Neuronal stem cell (in vitro differentiated cells): ENCODE measurements at regions not wholly inside any gene's neighbourhood (a gene's known extent, or its start where the extent isn't known, plus 50 kb on each side); places are given as distances from the start of the nearest gene placed in this dataset.
A peak's percentile ranks its signal among the peaks of the same experiment; 100 is the strongest.

Experiments used
- DNase-seq: peaks from one replicate; pipeline ENCODE4 v3.0.0-alpha.2; 2013; ENCODE audit warnings: low spot score
- H2AFZ ChIP-seq: one replicate; pipeline ENCODE4 v1.6.1; 2013; ENCODE audit warnings: mild to moderate bottlenecking, low read length, inconsistent platforms
- H2AK5ac ChIP-seq: 2 replicates; pipeline ENCODE4 v1.6.1; 2013; ENCODE audit warnings: low read depth, mild to moderate bottlenecking, inconsistent platforms, low read length, moderate library complexity, mixed read lengths
- H2BK120ac ChIP-seq: 2 replicates; pipeline ENCODE4 v1.6.1; 2013; ENCODE audit warnings: low read depth, mild to moderate bottlenecking, inconsistent platforms, low read length, moderate library complexity, mixed read lengths
- H2BK12ac ChIP-seq: one replicate; pipeline ENCODE4 v1.6.1; 2013; ENCODE audit warnings: low read length, inconsistent platforms
- H2BK15ac ChIP-seq: 2 replicates; pipeline ENCODE4 v1.6.1; 2013; ENCODE audit warnings: mild to moderate bottlenecking, low read length, inconsistent platforms, mixed read lengths
- H2BK5ac ChIP-seq: one replicate; pipeline ENCODE4 v1.6.1; 2013; ENCODE audit warnings: inconsistent platforms, mild to moderate bottlenecking, low read length, moderate library complexity
- H3K14ac ChIP-seq: one replicate; pipeline ENCODE4 v1.6.1; 2013; ENCODE audit warnings: low read length, inconsistent platforms
- H3K18ac ChIP-seq: 2 replicates; pipeline ENCODE4 v1.6.1; 2013; ENCODE audit warnings: low read length, inconsistent platforms
- H3K23ac ChIP-seq: 2 replicates; pipeline ENCODE4 v1.6.1; 2013; ENCODE audit warnings: low read depth, mild to moderate bottlenecking, mixed read lengths, low read length, inconsistent platforms; ENCODE audit not compliant: poor library complexity
- H3K27ac ChIP-seq: replicated peaks from 3 replicates; pipeline ENCODE4 v1.5.1; 2013; ENCODE audit warnings: low read length, inconsistent platforms
- H3K27me3 ChIP-seq, 3 experiments: 2 replicates each; pipeline ENCODE4 v1.6.1; 2013; ENCODE audit warnings: low read length in 3 of 3, mild to moderate bottlenecking in 2 of 3, inconsistent platforms in 1 of 3, low read depth in 1 of 3, mixed read lengths in 1 of 3, moderate library complexity in 1 of 3; ENCODE audit not compliant: control insufficient read depth in 3 of 3, insufficient read depth in 3 of 3
- H3K36me3 ChIP-seq, 2 donors: replicated peaks in 1 of 2; 2 replicates each; pipeline ENCODE4 v1.6.1; 2013; ENCODE audit warnings: low read length in 2 of 2; ENCODE audit not compliant: control insufficient read depth in 2 of 2, insufficient read depth in 2 of 2
- H3K4ac ChIP-seq: 2 replicates; pipeline ENCODE4 v1.6.1; 2013; ENCODE audit warnings: inconsistent platforms, mild to moderate bottlenecking, low read length, moderate library complexity
- H3K4me1 ChIP-seq, 2 donors: 1 replicate in 1 of 2; 2 replicates in 1 of 2; pipeline ENCODE4 v1.6.1; 2013; ENCODE audit warnings: low read length in 2 of 2, low read depth in 1 of 2; ENCODE audit not compliant: control insufficient read depth in 2 of 2, insufficient read depth in 1 of 2
- H3K4me2 ChIP-seq: one replicate; pipeline ENCODE4 v1.6.1; 2013; ENCODE audit warnings: mild to moderate bottlenecking, low read length, inconsistent platforms; ENCODE audit not compliant: insufficient read depth, poor library complexity, severe bottlenecking
- H3K4me3 ChIP-seq, 2 donors: 2 replicates each; pipeline ENCODE4 v1.5.1; 2013; ENCODE audit warnings: low read length in 2 of 2, mild to moderate bottlenecking in 2 of 2, inconsistent platforms in 1 of 2, moderate library complexity in 1 of 2
- H3K79me1 ChIP-seq: one replicate; pipeline ENCODE4 v1.6.1; 2013; ENCODE audit warnings: low read depth, mild to moderate bottlenecking, inconsistent platforms, low read length, moderate library complexity
- H3K9ac ChIP-seq: one replicate; pipeline ENCODE4 v1.6.1; 2013; ENCODE audit warnings: mild to moderate bottlenecking, low read depth, low read length, inconsistent platforms; ENCODE audit not compliant: poor library complexity
- H3K9me3 ChIP-seq, 2 donors: replicated peaks in 1 of 2; 2 replicates each; pipeline versions ENCODE3 to v1.6.1; 2013; ENCODE audit warnings: low read length in 2 of 2, mild to moderate bottlenecking in 2 of 2, inconsistent platforms in 1 of 2, low read depth in 1 of 2, mixed read lengths in 1 of 2, moderate library complexity in 1 of 2; ENCODE audit not compliant: control insufficient read depth in 2 of 2, insufficient read depth in 1 of 2
- H4K8ac ChIP-seq: one replicate; pipeline ENCODE4 v1.6.1; 2013; ENCODE audit warnings: low read depth, mild to moderate bottlenecking, inconsistent platforms, low read length, moderate library complexity
- H4K91ac ChIP-seq: one replicate; pipeline ENCODE4 v1.6.1; 2013; ENCODE audit warnings: low read length, low read depth, mild to moderate bottlenecking, inconsistent platforms; ENCODE audit not compliant: poor library complexity
- WGBS, 2 donors: extraction: QIAGEN DNeasy Blood & Tissue Kit; methylation state at CpG; one replicate each; pipeline ENCODE4 v1.1.7; 2013; ENCODE audit warnings: missing lambda C conversion rate in 2 of 2, mixed read lengths in 1 of 2; ENCODE audit not compliant: insufficient read length in 2 of 2, insufficient replicate concordance in 1 of 2; ENCODE audit errors: extremely low coverage in 2 of 2; 5-methylcytosine and 5-hydroxymethylcytosine counted together

- H3K36me3 ChIP-seq = no peaks in the 10 kb centered on the region
- no peak overlapping the region for H3K9ac ChIP-seq
- H2BK120ac ChIP-seq = no peak overlapping the region
- no peak overlapping the region for H2BK5ac ChIP-seq
- no peak overlapping the region for H2BK12ac ChIP-seq
- H3K4me2 ChIP-seq = no peak overlapping the region
- peaks cover 0 to 5% of the 10 kb centered on the region in 2 donors for H3K9me3 ChIP-seq
- no peaks in the 10 kb centered on the region for H3K27me3 ChIP-seq
- no peaks in the 10 kb centered on the region for H3K79me1 ChIP-seq
- no peak overlapping the region for H2BK15ac ChIP-seq
- H3K14ac ChIP-seq = no peak overlapping the region
- no CpG with 5 or more reads among the region's 2 CpGs for WGBS, 2 donors
- H3K18ac ChIP-seq = no peak overlapping the region
- no peak for DNase-seq
- no peak overlapping the region for H3K23ac ChIP-seq
- no peak overlapping the region for H3K4me3 ChIP-seq
- H2AFZ ChIP-seq = no peak overlapping the region
- no peak overlapping the region for H2AK5ac ChIP-seq
- no peak overlapping the region for H3K27ac ChIP-seq
- no peak overlapping the region for H4K8ac ChIP-seq
- no peak overlapping the region for H4K91ac ChIP-seq
- peaks cover 2 to 17% of the 10 kb centered on the region in 2 donors for H3K4me1 ChIP-seq
- H3K4ac ChIP-seq = no peak overlapping the region
Measured at GRCh38 chr5:34501016-34501415, 155.1 kb upstream of the RAI14 start.

- Histone ChIP-seq H4K8ac (no peak overlapping the region), H2AK5ac (no peak overlapping the region), H4K91ac (no peak overlapping the region), H3K4me3 (no peak overlapping the region), H3K4ac (no peak overlapping the region), H2AFZ (no peak overlapping the region), H3K4me2 (no peak overlapping the region), H3K9ac (no peak overlapping the region), H3K36me3 (no peaks in the 10 kb centered on the region), H3K18ac (no peak overlapping the region), H3K14ac (no peak overlapping the region), H2BK5ac (no peak overlapping the region), H2BK15ac (no peak overlapping the region), H3K27me3 (no peaks in the 10 kb centered on the region), H3K4me1 (peaks cover 2 to 17% of the 10 kb centered on the region in 2 donors), H3K9me3 (peaks cover 0 to 5% of the 10 kb centered on the region in 2 donors), H2BK120ac (no peak overlapping the region), H3K23ac (no peak overlapping the region), H3K27ac (no peak overlapping the region), H3K79me1 (no peaks in the 10 kb centered on the region), H2BK12ac (no peak overlapping the region)
- WGBS, 2 donors = no CpG with 5 or more reads among the region's 3 CpGs
- DNase-seq = no peak
Measured at GRCh38 chr5:34501840-34502239, 154.3 kb upstream of the RAI14 start.

- WGBS, 2 donors = no CpG with 5 or more reads among the region's 7 CpGs
- no peak overlapping the region for H2BK5ac ChIP-seq
- no peak overlapping the region for H3K4me2 ChIP-seq
- H2BK12ac ChIP-seq = peak overlapping the region; percentile 8
- H3K18ac ChIP-seq = peak overlapping the region; percentile 8
- H2AFZ ChIP-seq = peak overlapping the region; percentile 60
- H3K23ac ChIP-seq = no peak overlapping the region
- no peak overlapping the region for H2BK15ac ChIP-seq
- no peak overlapping the region for H3K9ac ChIP-seq
- H3K14ac ChIP-seq = no peak overlapping the region
- DNase-seq = no peak
- H4K91ac ChIP-seq = no peak overlapping the region
- H3K4me3 ChIP-seq = no peak overlapping the region
- peaks cover 2 to 17% of the 10 kb centered on the region in 2 donors for H3K4me1 ChIP-seq
- no peak overlapping the region for H2BK120ac ChIP-seq
- no peaks in the 10 kb centered on the region for H3K79me1 ChIP-seq
- no peak overlapping the region for H4K8ac ChIP-seq
- no peak overlapping the region for H3K27ac ChIP-seq
- H2AK5ac ChIP-seq = no peak overlapping the region
- no peaks in the 10 kb centered on the region for H3K27me3 ChIP-seq
- no peaks in the 10 kb centered on the region for H3K36me3 ChIP-seq
- H3K4ac ChIP-seq = no peak overlapping the region
- H3K9me3 ChIP-seq = peaks cover 0 to 5% of the 10 kb centered on the region in 2 donors
Measured at GRCh38 chr5:34502581-34502980, 153.5 kb upstream of the RAI14 start.

GRCh38 chr5:34503379-34504253 is 152.5 kb upstream of the RAI14 start:
- Histone ChIP-seq H2BK5ac (no peak overlapping the region), H3K4me3 (no peak overlapping the region), H2AFZ (peak overlapping the region; percentile 60), H2BK15ac (no peak overlapping the region), H4K91ac (no peak overlapping the region), H3K9ac (no peak overlapping the region), H3K23ac (no peak overlapping the region), H3K4ac (no peak overlapping the region), H3K79me1 (no peaks in the 10 kb centered on the region), H3K14ac (no peak overlapping the region), H3K27me3 (no peaks in the 10 kb centered on the region), H2AK5ac (no peak overlapping the region), H3K18ac (no peak overlapping the region), H3K9me3 (peaks cover 0 to 5% of the 10 kb centered on the region in 2 donors), H4K8ac (no peak overlapping the region), H3K4me1 (peaks cover 2 to 17% of the 10 kb centered on the region in 2 donors), H3K27ac (no peak overlapping the region), H3K4me2 (no peak overlapping the region), H2BK12ac (no peak overlapping the region), H3K36me3 (no peaks in the 10 kb centered on the region), H2BK120ac (no peak overlapping the region)
- no CpG with 5 or more reads among the region's 7 CpGs for WGBS, 2 donors
- no peak for DNase-seq
